VCaP (cell line): ENCODE measurements at regions not wholly inside any gene's neighbourhood (a gene's known extent, or its start where the extent isn't known, plus 50 kb on each side); places are given as distances from the start of the nearest gene placed in this dataset.

Experiments
- H3K27ac ChIP-seq: fragments of 450-650 bp; 2 replicates; pipeline ENCODE4 v1.5.1; 2017
- CTCF ChIP-seq: fragments of 450-650 bp; conservative IDR thresholded peaks from 2 replicates; pipeline ENCODE4 v1.5.1; 2017; ENCODE audit warnings: mild to moderate bottlenecking, moderate library complexity

- no peak overlapping the region for H3K27ac ChIP-seq
- TF ChIP-seq CTCF: no peak
Observed at GRCh38 chr2:57100436-57100835, 916.6 kb downstream of the CCDC85A start.

GRCh38 chr2:57105694-57106093 lies 921.9 kb downstream of the CCDC85A start:
- H3K27ac ChIP-seq: no peak overlapping the region
- no peak for TF ChIP-seq CTCF

GRCh38 chr2:57107353-57107752 lies 923.6 kb downstream of the CCDC85A start:
- H3K27ac ChIP-seq: no peak overlapping the region

GRCh38 chr2:57111531-57111930 lies 927.7 kb downstream of the CCDC85A start:
- H3K27ac ChIP-seq: no peak overlapping the region
- TF ChIP-seq CTCF: no peak

More at GRCh38 chr2:57107353-57107752, 923.6 kb downstream of the CCDC85A start:
- TF ChIP-seq CTCF: no peak

- no peak for TF ChIP-seq CTCF
- no peak overlapping the region for H3K27ac ChIP-seq
Observed at GRCh38 chr2:57119141-57119540, 927.5 kb upstream of the VRK2 start.

- H3K27ac ChIP-seq: no peak overlapping the region
- no peak for TF ChIP-seq CTCF
Observed at GRCh38 chr2:57126410-57126809, 920.2 kb upstream of the VRK2 start.

GRCh38 chr2:57139179-57139578 lies 907.4 kb upstream of the VRK2 start:
- H3K27ac ChIP-seq: no peak overlapping the region
- TF ChIP-seq CTCF: no peak

- H3K27ac ChIP-seq: no peak overlapping the region
- TF ChIP-seq CTCF: no peak
Observed at GRCh38 chr2:57141269-57141668, 905.3 kb upstream of the VRK2 start.
